ENCODE measurements at regions not wholly inside any gene's neighbourhood (a gene's known extent, or its start where the extent isn't known, plus 50 kb on each side); places are given as distances from the start of the nearest gene placed in this dataset.

GRCh38 chr12:115225845-115226244 is 541.9 kb upstream of the TBX3 start:
- H3K27ac ChIP-seq (ENCODE audit: insufficient read depth, low read depth, low read length) = no peak overlapping the region
- FAIRE-seq = no peak
- intact Hi-C loops (cut with micrococcal nuclease) = no loop called here
- ChIA-PET POLR2A (no interaction called here), CTCF (no interaction called here)
- no peaks in the 10 kb centered on the region for H3K4me1 ChIP-seq (ENCODE audit: control insufficient read depth, extremely low read depth, insufficient read depth, low read length)
- BruUV-seq (replicated peaks) = no TSS peak
- no peak for DNase-seq (ENCODE audit: low read depth, low spot score)
- dilution Hi-C loops (cut with MboI; ENCODE audit: extremely low pct_ligation_motif_present, low sequenced_read_pairs) = no loop called here
- no peaks in the 10 kb centered on the region for H3K27me3 ChIP-seq (ENCODE audit: control insufficient read depth in 2 of 2, insufficient read depth in 2 of 2, low read length in 2 of 2)
- H3K9me3 ChIP-seq (replicated peaks; ENCODE audit: control insufficient read depth, insufficient read depth, low read length) = peaks cover 3% of the 10 kb centered on the region
- TF ChIP-seq POLR2A (IDR thresholded peaks at IDR 0.05; ENCODE audit: low read depth, low read length) = no peak
- TF ChIP-seq CTCF (IDR thresholded peaks at IDR 0.05; ENCODE audit: extremely low read depth in 1 of 2, insufficient read depth in 1 of 2, low read depth in 1 of 2, low read length in 2 of 2) = no peak
- no peak for TF ChIP-seq GATA2 (IDR thresholded peaks at IDR 0.05; ENCODE audit: insufficient read depth, insufficient read length, low read depth, low read length)
- TF ChIP-seq JUN (IDR thresholded peaks at IDR 0.05; ENCODE audit: borderline replicate concordance, insufficient read depth, insufficient read length, low read depth) = no peak
- no peak for TF ChIP-seq MAX (IDR thresholded peaks at IDR 0.05; ENCODE audit: insufficient read depth, insufficient read length)
- no peak for TF ChIP-seq EZH2 (IDR thresholded peaks at IDR 0.05; ENCODE audit: borderline replicate concordance, low read depth, low read length, severe bottlenecking)
- TF ChIP-seq POLR2AphosphoS5 (IDR thresholded peaks at IDR 0.05; ENCODE audit: insufficient read depth, low read depth, low read length) = no peak
- H3K9me1 ChIP-seq (replicated peaks; ENCODE audit: control insufficient read depth, extremely low read depth, insufficient read depth, low read length) = no peaks in the 10 kb centered on the region
- no peaks in the 10 kb centered on the region for H3K79me2 ChIP-seq (ENCODE audit: control insufficient read depth, insufficient read depth, low read length)
- H3K4me2 ChIP-seq (ENCODE audit: insufficient read depth, low read length) = no peak overlapping the region
- no peaks in the 10 kb centered on the region for H3K36me3 ChIP-seq (ENCODE audit: control insufficient read depth in 2 of 2, extremely low read depth in 1 of 2, insufficient read depth in 2 of 2, low read length in 2 of 2)
- H3K4me3 ChIP-seq (replicated peaks in 1 of 3; ENCODE audit: insufficient read depth in 1 of 3, low read depth in 1 of 3, low read length in 3 of 3) = no peak overlapping the region
- no peak overlapping the region for H2AFZ ChIP-seq (ENCODE audit: low read depth, low read length)
- no peaks in the 10 kb centered on the region for H4K20me1 ChIP-seq (replicated peaks; ENCODE audit: control insufficient read depth, extremely low read depth, insufficient read depth, low read length)
- H3K9ac ChIP-seq (replicated peaks; ENCODE audit: extremely low read depth, insufficient read depth, low read length) = no peak overlapping the region

Measured in endothelial cell of umbilical vein (primary cell).